ENCODE measurements at regions not wholly inside any gene's neighbourhood (a gene's known extent, or its start where the extent isn't known, plus 50 kb on each side); places are given as distances from the start of the nearest gene placed in this dataset.

- no peak for DNase-seq
- Mint-ChIP-seq H3K4me1 (no peaks in the 10 kb centered on the region), H3K27me3 (no peaks in the 10 kb centered on the region), H3K27ac (no peak overlapping the region), H3K9me3 (no peaks in the 10 kb centered on the region), H3K36me3 (no peaks in the 10 kb centered on the region), H3K4me3 (no peak overlapping the region)
Observed at GRCh38 chr4:23613782-23614181, 276.1 kb downstream of the PPARGC1A start.

GRCh38 chr4:23602720-23603119 lies 287.1 kb downstream of the PPARGC1A start:
- no peaks in the 10 kb centered on the region for H3K36me3 Mint-ChIP-seq
- no peaks in the 10 kb centered on the region for H3K27me3 Mint-ChIP-seq
- H3K27ac Mint-ChIP-seq = no peak overlapping the region
- peaks cover 3% of the 10 kb centered on the region for H3K9me3 Mint-ChIP-seq
- no peak overlapping the region for H3K4me3 Mint-ChIP-seq
- no peaks in the 10 kb centered on the region for H3K4me1 Mint-ChIP-seq
- DNase-seq = no peak

- Mint-ChIP-seq H3K9me3 (peaks cover 2% of the 10 kb centered on the region), H3K4me3 (no peak overlapping the region)
Observed at GRCh38 chr4:23594125-23594524, 295.7 kb downstream of the PPARGC1A start.

GRCh38 chr4:23590431-23590830 lies 299.4 kb downstream of the PPARGC1A start:
- no peaks in the 10 kb centered on the region for H3K27me3 Mint-ChIP-seq
- H3K9me3 Mint-ChIP-seq = peaks cover 2% of the 10 kb centered on the region
- H3K27ac Mint-ChIP-seq = no peak overlapping the region
- H3K4me1 Mint-ChIP-seq = no peaks in the 10 kb centered on the region
- DNase-seq = no peak
- H3K4me3 Mint-ChIP-seq = no peak overlapping the region
- H3K36me3 Mint-ChIP-seq = no peaks in the 10 kb centered on the region

More at GRCh38 chr4:23594125-23594524, 295.7 kb downstream of the PPARGC1A start:
- no peak for DNase-seq
- no peaks in the 10 kb centered on the region for H3K27me3 Mint-ChIP-seq
- no peaks in the 10 kb centered on the region for H3K36me3 Mint-ChIP-seq
- H3K4me1 Mint-ChIP-seq = no peaks in the 10 kb centered on the region
- H3K27ac Mint-ChIP-seq = no peak overlapping the region

- H3K9me3 Mint-ChIP-seq = no peaks in the 10 kb centered on the region
Observed at GRCh38 chr4:23584024-23584423, 305.8 kb downstream of the PPARGC1A start.

GRCh38 chr4:23582671-23583070 lies 307.2 kb downstream of the PPARGC1A start:
- Mint-ChIP-seq H3K4me1 (no peaks in the 10 kb centered on the region), H3K9me3 (no peaks in the 10 kb centered on the region), H3K27ac (no peak overlapping the region), H3K27me3 (no peaks in the 10 kb centered on the region), H3K4me3 (no peak overlapping the region), H3K36me3 (no peaks in the 10 kb centered on the region)
- no peak for DNase-seq

More at GRCh38 chr4:23584024-23584423, 305.8 kb downstream of the PPARGC1A start:
- no peak overlapping the region for H3K27ac Mint-ChIP-seq
- H3K27me3 Mint-ChIP-seq = no peaks in the 10 kb centered on the region
- H3K4me3 Mint-ChIP-seq = no peak overlapping the region
- no peak for DNase-seq
- H3K4me1 Mint-ChIP-seq = no peaks in the 10 kb centered on the region
- no peaks in the 10 kb centered on the region for H3K36me3 Mint-ChIP-seq

- DNase-seq = no peak
- Mint-ChIP-seq H3K9me3 (no peaks in the 10 kb centered on the region), H3K4me1 (no peaks in the 10 kb centered on the region), H3K4me3 (no peak overlapping the region), H3K27ac (no peak overlapping the region), H3K36me3 (no peaks in the 10 kb centered on the region), H3K27me3 (no peaks in the 10 kb centered on the region)
Observed at GRCh38 chr4:23579166-23579565, 310.7 kb downstream of the PPARGC1A start.

GRCh38 chr4:23577398-23577797 lies 312.4 kb downstream of the PPARGC1A start:
- Mint-ChIP-seq H3K9me3 (no peaks in the 10 kb centered on the region), H3K27ac (no peak overlapping the region), H3K27me3 (no peaks in the 10 kb centered on the region), H3K4me3 (no peak overlapping the region), H3K4me1 (no peaks in the 10 kb centered on the region), H3K36me3 (no peaks in the 10 kb centered on the region)
- no peak for DNase-seq

- Mint-ChIP-seq H3K27me3 (no peaks in the 10 kb centered on the region), H3K36me3 (no peaks in the 10 kb centered on the region), H3K9me3 (no peaks in the 10 kb centered on the region), H3K27ac (no peak overlapping the region), H3K4me1 (no peaks in the 10 kb centered on the region), H3K4me3 (no peak overlapping the region)
- DNase-seq = no peak
Observed at GRCh38 chr4:23572382-23572781, 317.5 kb downstream of the PPARGC1A start.

- Mint-ChIP-seq H3K4me1 (no peaks in the 10 kb centered on the region), H3K36me3 (no peaks in the 10 kb centered on the region), H3K9me3 (peaks cover 3% of the 10 kb centered on the region), H3K27me3 (no peaks in the 10 kb centered on the region), H3K4me3 (no peak overlapping the region), H3K27ac (no peak overlapping the region)
- DNase-seq = no peak
Observed at GRCh38 chr4:23567338-23567737, 322.5 kb downstream of the PPARGC1A start.

GRCh38 chr4:23560748-23561147 lies 329.1 kb downstream of the PPARGC1A start:
- H3K4me3 Mint-ChIP-seq = no peak overlapping the region
- no peak overlapping the region for H3K27ac Mint-ChIP-seq
- DNase-seq = no peak
- H3K36me3 Mint-ChIP-seq = no peaks in the 10 kb centered on the region
- no peaks in the 10 kb centered on the region for H3K27me3 Mint-ChIP-seq
- H3K4me1 Mint-ChIP-seq = no peaks in the 10 kb centered on the region
- peaks cover 9% of the 10 kb centered on the region for H3K9me3 Mint-ChIP-seq

- Mint-ChIP-seq H3K27ac (no peak overlapping the region), H3K9me3 (peaks cover 13% of the 10 kb centered on the region), H3K27me3 (no peaks in the 10 kb centered on the region), H3K4me3 (no peak overlapping the region), H3K36me3 (no peaks in the 10 kb centered on the region), H3K4me1 (no peaks in the 10 kb centered on the region)
- DNase-seq = no peak
Observed at GRCh38 chr4:23558101-23558500, 331.7 kb downstream of the PPARGC1A start.

GRCh38 chr4:23547601-23548000 lies 342.2 kb downstream of the PPARGC1A start:
- Mint-ChIP-seq H3K4me1 (no peaks in the 10 kb centered on the region), H3K9me3 (peaks cover 6% of the 10 kb centered on the region), H3K27ac (no peak overlapping the region), H3K27me3 (no peaks in the 10 kb centered on the region), H3K4me3 (no peak overlapping the region), H3K36me3 (no peaks in the 10 kb centered on the region)
- no peak for DNase-seq

GRCh38 chr4:23547096-23547495 lies 342.8 kb downstream of the PPARGC1A start:
- H3K9me3 Mint-ChIP-seq = peaks cover 6% of the 10 kb centered on the region
- H3K27ac Mint-ChIP-seq = no peak overlapping the region
- no peaks in the 10 kb centered on the region for H3K4me1 Mint-ChIP-seq
- H3K27me3 Mint-ChIP-seq = no peaks in the 10 kb centered on the region
- DNase-seq = no peak
- no peaks in the 10 kb centered on the region for H3K36me3 Mint-ChIP-seq
- H3K4me3 Mint-ChIP-seq = no peak overlapping the region

GRCh38 chr4:23539969-23540569 lies 349.8 kb downstream of the PPARGC1A start:
- no peak overlapping the region for H3K4me3 Mint-ChIP-seq
- H3K27me3 Mint-ChIP-seq = no peaks in the 10 kb centered on the region
- DNase-seq = no peak
- no peak overlapping the region for H3K27ac Mint-ChIP-seq
- no peaks in the 10 kb centered on the region for H3K4me1 Mint-ChIP-seq
- H3K36me3 Mint-ChIP-seq = no peaks in the 10 kb centered on the region
- H3K9me3 Mint-ChIP-seq = peaks cover 11% of the 10 kb centered on the region

- Mint-ChIP-seq H3K4me1 (no peaks in the 10 kb centered on the region), H3K27ac (no peak overlapping the region), H3K36me3 (no peaks in the 10 kb centered on the region), H3K9me3 (peaks cover 17% of the 10 kb centered on the region), H3K4me3 (no peak overlapping the region), H3K27me3 (no peaks in the 10 kb centered on the region)
- DNase-seq = no peak
Observed at GRCh38 chr4:23533859-23534258, 356.0 kb downstream of the PPARGC1A start.
